K562 (cell line): ENCODE measurements at regions not wholly inside any gene's neighbourhood (a gene's known extent, or its start where the extent isn't known, plus 50 kb on each side); places are given as distances from the start of the nearest gene placed in this dataset.

Experiments
- ATF3 ChIP-seq, 2 experiments: fragments of 450-650 bp in 1 of 2; sonication (generic) in 1 of 2; formaldehyde crosslinking in 1 of 2; IDR thresholded peaks in 1 of 2; conservative IDR thresholded peaks in 1 of 2; 2 replicates each; pipeline versions ENCODE4 v1.6.1 to v1.8.1; 2016 to 2023; ENCODE audit warnings: mild to moderate bottlenecking in 2 of 2, moderate library complexity in 2 of 2, inconsistent platforms in 1 of 2, missing genetic modification reagents in 1 of 2
- CTCF ChIP-seq, 3 experiments: IDR thresholded peaks in 2 of 3; conservative IDR thresholded peaks in 1 of 3; 2 replicates each; pipeline ENCODE4 v1.5.1; 2011 to 2012; ENCODE audit warnings: low read length in 3 of 3, mild to moderate bottlenecking in 3 of 3, control low read depth in 2 of 3, improper control_type of control experiment in 1 of 3, inconsistent platforms in 1 of 3, low read depth in 1 of 3, mixed read lengths in 1 of 3, moderate library complexity in 1 of 3; ENCODE audit not compliant: insufficient read depth in 2 of 3
- ETS1 ChIP-seq: conservative IDR thresholded peaks from 2 replicates; pipeline ENCODE4 v1.6.1; 2011; ENCODE audit warnings: low read depth, mild to moderate bottlenecking, low read length; ENCODE audit not compliant: control insufficient read depth
- FOSL1 ChIP-seq: fragments of 200-800 bp; sonication (Bioruptor generic); conservative IDR thresholded peaks from 2 replicates; pipeline ENCODE4 v1.6.1; 2016; ENCODE audit warnings: missing genetic modification characterization, missing compliant biosample characterization
- NBN ChIP-seq: fragments of 450-650 bp; IDR thresholded peaks from 2 replicates; pipeline ENCODE4 v1.6.1; 2016; ENCODE audit warnings: low read depth, mild to moderate bottlenecking
- POLR2A ChIP-seq: fragments of 450-650 bp; conservative IDR thresholded peaks from 2 replicates; pipeline ENCODE4 v1.6.1; 2016
- SMAD3 ChIP-seq: fragments of 450-650 bp; formaldehyde crosslinking; conservative IDR thresholded peaks from 2 replicates; pipeline ENCODE4 v1.4.0; 2020; ENCODE audit warnings: mild to moderate bottlenecking
- SREBF1 ChIP-seq: fragments of 150-350 bp; IDR thresholded peaks from 2 replicates; pipeline ENCODE4 v1.6.1; 2014; ENCODE audit warnings: antibody characterized with exemption, low read depth, low read length, borderline replicate concordance
- TAF1 ChIP-seq: IDR thresholded peaks from 2 replicates; pipeline ENCODE4 v1.6.1; 2011; ENCODE audit warnings: mild to moderate bottlenecking, low read length, moderate library complexity; ENCODE audit not compliant: insufficient read depth, control insufficient read depth, severe bottlenecking; ENCODE audit errors: extremely low read depth
- TAF9B ChIP-seq: fragments of 450-650 bp; IDR thresholded peaks from 2 replicates; pipeline ENCODE4 v1.6.1; 2018; ENCODE audit warnings: mild to moderate bottlenecking; ENCODE audit not compliant: partially characterized antibody
- XRCC5 ChIP-seq: fragments of 200-400 bp; formaldehyde crosslinking; IDR thresholded peaks from 2 replicates; pipeline ENCODE4 v1.6.1; 2017; ENCODE audit warnings: low read depth, mild to moderate bottlenecking, low read length
- ZKSCAN1 ChIP-seq: fragments of 150-350 bp; IDR thresholded peaks from 2 replicates; pipeline ENCODE4 v1.6.1; 2016; ENCODE audit warnings: low read depth, low read length
- ZMIZ1 ChIP-seq, 2 experiments: fragments of 150-350 bp in 1 of 2; IDR thresholded peaks; 2 replicates each; pipeline ENCODE4 v1.6.1; 2012 to 2016; ENCODE audit warnings: low read depth in 2 of 2, low read length in 2 of 2, mild to moderate bottlenecking in 1 of 2, moderate library complexity in 1 of 2
- ZNF79 ChIP-seq: fragments of 250-450 bp; sonication (Bioruptor Pico); IDR thresholded peaks from 2 replicates; pipeline ENCODE4 v1.4.0; 2020; ENCODE audit warnings: low read depth, mild to moderate bottlenecking, moderate library complexity

- no peak for TF ChIP-seq FOSL1 (tag)
- TF ChIP-seq NBN = no peak
- no peak for TF ChIP-seq ATF3 (IDR thresholded peaks at IDR 0.05)
- TF ChIP-seq ATF3 (CRISPR knock-in tag; conservative IDR thresholded peaks at IDR 0.05) = no peak
- no peak for TF ChIP-seq ZNF79
- no peak for TF ChIP-seq TAF1
- TF ChIP-seq ZMIZ1 (IDR thresholded peaks at IDR 0.05; ENCODE audit: low read depth in 2 of 2, low read length in 2 of 2) = no peak
- no peak for TF ChIP-seq TAF9B
- no peak for TF ChIP-seq ZKSCAN1
- TF ChIP-seq SREBF1 = no peak
- no peak for TF ChIP-seq XRCC5
- no peak for TF ChIP-seq CTCF (IDR thresholded peaks at IDR 0.05 in 2 of 3, conservative IDR thresholded peaks at IDR 0.05 in 1 of 3; ENCODE audit: insufficient read depth in 2 of 3, low read depth in 1 of 3, low read length in 3 of 3)
- no peak for TF ChIP-seq ETS1
- no peak for TF ChIP-seq POLR2A
- TF ChIP-seq SMAD3 (CRISPR knock-in tag) = no peak
Measured at GRCh38 chr3:61345020-61345419, 93.8 kb upstream of the FHIT start.
